DND-41 (cell line): ENCODE measurements at regions not wholly inside any gene's neighbourhood (a gene's known extent, or its start where the extent isn't known, plus 50 kb on each side); places are given as distances from the start of the nearest gene placed in this dataset.

Experiments
- CTCF ChIP-seq: IDR thresholded peaks from 2 replicates; pipeline ENCODE4 v1.5.1; 2012; ENCODE audit warnings: borderline replicate concordance, low read length, moderate library complexity, mild to moderate bottlenecking; ENCODE audit not compliant: poor library complexity, severe bottlenecking; ENCODE audit errors: extremely low read depth
- EZH2 ChIP-seq: IDR thresholded peaks from 3 replicates; pipeline ENCODE4 v1.6.1; 2012; ENCODE audit warnings: borderline replicate concordance, low read depth, mild to moderate bottlenecking, moderate library complexity, low read length, inconsistent platforms; ENCODE audit not compliant: severe bottlenecking

DNA sequence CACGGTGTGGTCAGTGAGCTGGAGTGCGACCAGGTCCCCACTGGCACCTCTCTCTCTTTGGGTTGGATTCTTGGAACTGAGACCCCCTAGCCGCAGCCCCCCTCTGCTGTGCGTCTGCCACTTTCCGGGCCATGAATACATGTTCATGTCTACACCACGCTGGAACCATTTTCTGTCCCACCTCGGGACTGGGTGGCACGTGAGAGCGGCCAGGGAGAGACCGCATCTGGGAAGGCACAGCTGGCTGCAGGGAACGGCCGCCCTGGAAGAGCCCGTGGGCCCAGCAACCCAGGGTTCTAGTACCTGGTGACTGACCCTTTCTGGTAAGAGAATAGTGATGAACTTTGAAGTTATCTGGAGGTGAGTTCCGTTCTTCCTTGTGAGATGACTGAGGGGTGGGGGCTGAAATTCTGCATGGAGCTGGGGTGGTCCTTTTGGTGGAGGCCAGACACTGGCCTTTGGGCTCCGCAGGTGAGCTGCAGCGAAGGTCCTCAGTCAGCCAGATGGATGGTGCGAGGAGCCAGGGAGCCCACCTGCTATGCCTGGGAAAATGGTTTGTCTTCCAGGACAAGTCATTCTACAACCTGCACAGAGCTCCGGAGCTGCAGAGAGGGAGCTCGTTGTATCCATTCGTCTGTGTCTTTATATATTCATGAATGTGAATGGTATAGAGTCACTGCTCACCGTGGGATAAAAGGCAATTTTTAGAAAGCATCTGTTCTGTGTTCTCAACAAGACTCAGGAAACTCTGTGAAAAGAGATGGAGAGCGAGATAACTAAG is 223.5 kb downstream of the NDUFA10 start:
- TF ChIP-seq EZH2 (no peak), CTCF (no peak)
